T1000 (cell line): ENCODE measurements at regions not wholly inside any gene's neighbourhood (a gene's known extent, or its start where the extent isn't known, plus 50 kb on each side); places are given as distances from the start of the nearest gene placed in this dataset.
"Not testable (repeated sequence)": the region's sequence is repeated elsewhere in the genome, so short reads cannot be mapped to it uniquely, and the experiment has no call there.

ENCODE experiments used
- DNase-seq: peaks from one replicate; lab custom pipeline; 2025; ENCODE audit warnings: mixed read lengths; lab: John Stamatoyannopoulos, UW

GRCh38 chr5:17399931-17400330 is 98.1 kb upstream of the TAF11L2 start:
- no peak for DNase-seq

- no peak for DNase-seq
These were observed 97.1 kb upstream of the TAF11L2 start for GRCh38 chr5:17400724-17401469.

GRCh38 chr5:17401470-17402288 is 96.4 kb upstream of the TAF11L2 start:
- DNase-seq, result no peak

- no peak for DNase-seq
These were observed 95.5 kb upstream of the TAF11L2 start for GRCh38 chr5:17402289-17403121.

GRCh38 chr5:17403695-17404490 is 94.1 kb upstream of the TAF11L2 start:
- no peak for DNase-seq

- no peak for DNase-seq
These were observed 92.1 kb upstream of the TAF11L2 start for GRCh38 chr5:17405976-17406375.

- DNase-seq, result no peak
These were observed 91.6 kb upstream of the TAF11L2 start for GRCh38 chr5:17406423-17406838.

GRCh38 chr5:17411436-17412402 is 86.3 kb upstream of the TAF11L2 start:
- no peak for DNase-seq

- no peak for DNase-seq
These were observed 85.0 kb upstream of the TAF11L2 start for GRCh38 chr5:17412760-17413671.

- no peak for DNase-seq
These were observed 84.3 kb upstream of the TAF11L2 start for GRCh38 chr5:17413691-17414090.

GRCh38 chr5:17415321-17415758 is 82.7 kb upstream of the TAF11L2 start:
- DNase-seq, result no peak

- not testable (repeated sequence) for DNase-seq
These were observed 81.7 kb upstream of the TAF11L2 start for GRCh38 chr5:17416374-17416773.

GRCh38 chr5:17424674-17425073 is 73.4 kb upstream of the TAF11L2 start:
- DNase-seq, result no peak

GRCh38 chr5:17425385-17426070 is 72.5 kb upstream of the TAF11L2 start:
- no peak for DNase-seq

- no peak for DNase-seq
These were observed 71.8 kb upstream of the TAF11L2 start for GRCh38 chr5:17426104-17426749.

- DNase-seq, result no peak
These were observed 69.7 kb upstream of the TAF11L2 start for GRCh38 chr5:17428176-17428800.

- no peak for DNase-seq
These were observed 68.7 kb upstream of the TAF11L2 start for GRCh38 chr5:17429353-17429752.

GRCh38 chr5:17430241-17430640 is 67.8 kb upstream of the TAF11L2 start:
- no peak for DNase-seq
